Panc1 (cell line): ENCODE measurements at regions not wholly inside any gene's neighbourhood (a gene's known extent, or its start where the extent isn't known, plus 50 kb on each side); places are given as distances from the start of the nearest gene placed in this dataset.

ENCODE experiments used
- CTCF ChIP-seq: fragments of 450-650 bp; IDR thresholded peaks from 2 replicates; pipeline ENCODE4 v1.5.1; 2017; ENCODE audit warnings: mild to moderate bottlenecking
- POLR2AphosphoS5 ChIP-seq: IDR thresholded peaks from 2 replicates; pipeline ENCODE4 v1.6.1; 2012; ENCODE audit warnings: mild to moderate bottlenecking, low read depth, low read length, moderate library complexity
- REST ChIP-seq, 2 experiments: IDR thresholded peaks; 2 replicates each; pipeline ENCODE4 v1.6.1; 2011 to 2012; ENCODE audit warnings: low read depth in 2 of 2, control low read depth in 1 of 2, low read length in 1 of 2, mild to moderate bottlenecking in 1 of 2, moderate library complexity in 1 of 2; ENCODE audit not compliant: insufficient read depth in 1 of 2
- SIN3A ChIP-seq: IDR thresholded peaks from 2 replicates; pipeline ENCODE4 v1.6.1; 2012; ENCODE audit warnings: low read depth, mild to moderate bottlenecking, low read length, moderate library complexity, borderline replicate concordance; ENCODE audit not compliant: insufficient read depth
- TCF7L2 ChIP-seq: IDR thresholded peaks from 2 replicates; pipeline ENCODE4 v1.6.1; 2011; ENCODE audit warnings: mild to moderate bottlenecking, low read depth, low read length, inconsistent platforms

GRCh38 chr6:79777713-79778579 is 146.8 kb downstream of the SH3BGRL2 start:
- TF ChIP-seq POLR2AphosphoS5 (no peak), SIN3A (no peak), CTCF (peak; percentile 98), REST (IDR thresholded peaks at IDR 0.05; ENCODE audit: insufficient read depth in 1 of 2, low read depth in 2 of 2, low read length in 1 of 2) (0 out of 4 replicates have a peak, but pooled peaks of 1 of the 2 experiments have one; percentile 8), TCF7L2 (no peak)
